ENCODE measurements at regions not wholly inside any gene's neighbourhood (a gene's known extent, or its start where the extent isn't known, plus 50 kb on each side); places are given as distances from the start of the nearest gene placed in this dataset.

DNA sequence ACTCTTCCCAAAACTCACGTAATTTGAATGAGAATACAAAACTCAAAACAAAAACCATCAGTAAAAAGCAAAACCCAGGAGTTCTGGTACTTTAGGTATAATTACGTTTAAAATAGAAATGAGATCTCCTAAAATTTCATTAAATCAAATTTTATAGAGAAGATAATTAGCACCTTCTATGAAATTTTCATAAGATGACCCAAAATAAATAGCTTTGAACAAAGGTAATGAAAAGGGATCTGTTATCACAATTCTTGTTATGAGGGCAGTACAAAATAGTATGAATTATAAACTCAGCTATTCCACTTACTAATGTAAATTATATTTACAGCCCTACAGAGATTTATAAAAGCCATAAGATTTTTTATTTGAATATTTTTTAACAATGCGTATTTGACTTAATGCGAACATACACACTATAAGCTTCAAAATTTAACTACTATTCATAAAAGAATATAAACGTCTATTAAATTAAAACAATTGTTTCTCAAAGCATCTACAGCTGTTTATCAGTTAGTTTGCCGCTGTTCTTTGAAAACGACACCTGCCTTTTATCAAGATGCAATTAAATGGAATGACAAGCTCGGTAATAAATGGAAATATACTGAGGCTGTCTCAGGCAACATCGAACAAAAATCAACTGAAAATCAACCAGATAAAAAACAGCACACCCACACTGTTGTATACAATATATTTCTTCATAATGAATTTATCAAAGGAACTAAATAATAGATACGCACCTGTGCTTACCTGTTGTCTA, 63.8 kb downstream of the KCNRG start:
- TF ChIP-seq, protein P1, sequence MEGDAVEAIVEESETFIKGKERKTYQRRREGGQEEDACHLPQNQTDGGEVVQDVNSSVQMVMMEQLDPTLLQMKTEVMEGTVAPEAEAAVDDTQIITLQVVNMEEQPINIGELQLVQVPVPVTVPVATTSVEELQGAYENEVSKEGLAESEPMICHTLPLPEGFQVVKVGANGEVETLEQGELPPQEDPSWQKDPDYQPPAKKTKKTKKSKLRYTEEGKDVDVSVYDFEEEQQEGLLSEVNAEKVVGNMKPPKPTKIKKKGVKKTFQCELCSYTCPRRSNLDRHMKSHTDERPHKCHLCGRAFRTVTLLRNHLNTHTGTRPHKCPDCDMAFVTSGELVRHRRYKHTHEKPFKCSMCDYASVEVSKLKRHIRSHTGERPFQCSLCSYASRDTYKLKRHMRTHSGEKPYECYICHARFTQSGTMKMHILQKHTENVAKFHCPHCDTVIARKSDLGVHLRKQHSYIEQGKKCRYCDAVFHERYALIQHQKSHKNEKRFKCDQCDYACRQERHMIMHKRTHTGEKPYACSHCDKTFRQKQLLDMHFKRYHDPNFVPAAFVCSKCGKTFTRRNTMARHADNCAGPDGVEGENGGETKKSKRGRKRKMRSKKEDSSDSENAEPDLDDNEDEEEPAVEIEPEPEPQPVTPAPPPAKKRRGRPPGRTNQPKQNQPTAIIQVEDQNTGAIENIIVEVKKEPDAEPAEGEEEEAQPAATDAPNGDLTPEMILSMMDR (IDR thresholded peaks at IDR 0.05; ENCODE audit: low read depth, low read length): no peak
- peak in 1 of 2 donors; percentile 35 for DNase-seq (ENCODE audit: low read depth in 2 of 2)
- peak overlapping the region; percentile 1 to 94 for H3K4me3 ChIP-seq (replicated peaks in 1 of 2; ENCODE audit: low read depth in 2 of 2, low read length in 2 of 2)

DNA sequence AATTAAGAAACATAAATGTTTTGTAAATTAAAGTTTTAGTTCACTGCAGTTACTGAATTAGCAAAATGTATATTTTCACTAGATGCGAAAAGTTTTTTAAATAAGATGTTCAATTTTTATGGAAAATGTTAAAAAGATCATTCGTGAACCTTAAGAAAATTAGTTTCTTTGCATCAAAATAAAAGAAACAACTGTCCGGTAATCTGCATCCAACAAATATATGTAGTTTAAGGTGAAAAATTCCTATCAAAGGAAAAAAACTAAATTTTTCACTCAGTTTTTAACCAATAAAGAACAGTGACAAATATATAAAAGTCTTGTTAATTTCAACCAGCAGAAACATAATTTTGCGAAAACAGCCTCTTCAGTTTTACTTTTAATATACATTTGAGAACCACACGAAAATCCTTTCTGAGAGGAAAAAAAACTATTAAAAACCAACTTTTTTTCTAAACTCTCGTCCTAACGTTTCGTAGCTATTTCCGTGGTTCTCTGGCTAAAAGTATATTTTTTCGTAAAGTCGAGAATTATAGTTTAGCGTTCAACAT, 64.5 kb downstream of the KCNRG start:
- peak overlapping the region; percentile 93 to 94 for H3K4me3 ChIP-seq (replicated peaks in 1 of 2; ENCODE audit: low read depth in 2 of 2, low read length in 2 of 2)
- TF ChIP-seq, protein P1 (IDR thresholded peaks at IDR 0.05; ENCODE audit: low read depth, low read length): no peak
- DNase-seq (ENCODE audit: low read depth in 2 of 2): no peak

DNA sequence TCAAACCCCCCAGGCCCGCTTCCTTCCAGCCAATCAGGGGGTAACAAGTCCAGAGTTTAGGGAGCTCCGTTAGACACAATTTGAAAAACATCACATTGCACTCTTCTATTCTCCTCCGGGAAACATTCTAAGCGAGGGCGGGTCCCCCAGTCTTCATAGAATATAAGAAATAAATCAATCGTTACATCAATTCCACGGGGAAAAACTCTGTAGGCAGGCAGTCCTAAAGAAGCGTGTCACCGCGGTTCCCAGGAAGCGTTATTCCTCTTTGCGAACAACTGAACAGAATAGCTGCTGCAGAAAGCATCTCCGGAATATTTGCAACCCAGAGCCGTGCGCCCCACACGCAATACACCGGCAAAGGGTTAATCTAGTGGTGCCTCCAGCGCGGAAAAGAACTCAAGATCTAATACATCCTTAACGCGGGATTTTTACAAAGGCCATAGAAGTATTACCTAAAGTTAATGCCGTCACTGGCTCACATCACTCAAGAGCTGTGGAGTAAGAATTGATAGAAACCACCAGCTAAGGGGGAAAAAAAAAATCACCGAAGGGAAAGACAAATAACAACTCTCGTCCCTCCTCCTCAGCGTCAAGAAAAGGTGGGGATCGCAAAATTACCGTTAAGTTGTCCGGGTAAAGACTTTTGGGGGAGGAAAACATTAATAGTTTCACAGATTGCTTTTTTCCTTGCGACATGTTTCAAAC, 65.1 kb downstream of the KCNRG start:
- peak overlapping the region; percentile 93 to 94 for H3K4me3 ChIP-seq (replicated peaks in 1 of 2; ENCODE audit: low read depth in 2 of 2, low read length in 2 of 2)
- DNase-seq (ENCODE audit: low read depth in 2 of 2): peak; percentile 48 to 64
- TF ChIP-seq, protein P1 (IDR thresholded peaks at IDR 0.05; ENCODE audit: low read depth, low read length): no peak

DNA sequence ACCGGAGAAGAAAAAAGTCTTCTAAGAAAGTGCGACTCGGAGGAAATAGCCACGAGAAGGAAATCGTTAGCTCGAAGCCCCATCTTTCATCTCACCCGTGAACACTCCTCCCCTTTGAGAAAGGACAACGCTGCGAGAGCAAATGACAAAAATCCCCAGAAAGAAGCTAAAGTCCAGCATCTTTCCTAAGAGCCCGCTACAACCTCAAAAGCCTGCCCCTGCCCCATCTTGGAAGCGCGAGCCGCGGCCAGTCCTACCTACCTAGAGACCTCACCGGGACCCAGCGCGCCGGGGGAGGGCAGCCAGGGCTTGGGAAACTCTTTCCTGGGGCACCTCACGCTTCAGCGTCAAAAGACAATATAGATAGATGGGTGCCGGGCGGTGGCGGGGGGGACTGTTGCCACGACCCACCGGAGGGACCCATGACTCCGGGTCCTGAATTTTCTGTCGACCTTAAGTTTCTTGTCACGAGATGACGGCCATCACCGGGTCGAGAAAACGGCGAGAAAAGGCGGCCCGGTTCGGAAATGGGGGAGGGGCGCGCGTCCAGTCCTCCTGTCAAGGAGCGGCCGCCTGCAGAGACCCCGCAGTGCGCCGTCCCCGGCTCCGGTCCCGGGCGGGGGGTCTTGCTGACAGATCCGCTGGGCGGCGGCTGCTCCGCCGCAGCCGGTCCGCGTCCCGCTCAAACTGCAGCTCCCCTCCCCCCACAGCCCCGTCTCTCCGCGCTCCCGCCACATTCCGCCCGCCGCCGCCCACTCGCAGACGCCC, 65.9 kb downstream of the KCNRG start:
- peak; percentile 38 to 52 for DNase-seq (ENCODE audit: low read depth in 2 of 2)
- H3K4me3 ChIP-seq (replicated peaks in 1 of 2; ENCODE audit: low read depth in 2 of 2, low read length in 2 of 2): peak overlapping the region; percentile 93 to 94
- TF ChIP-seq, protein P1 (IDR thresholded peaks at IDR 0.05; ENCODE audit: low read depth, low read length): no peak

DNA sequence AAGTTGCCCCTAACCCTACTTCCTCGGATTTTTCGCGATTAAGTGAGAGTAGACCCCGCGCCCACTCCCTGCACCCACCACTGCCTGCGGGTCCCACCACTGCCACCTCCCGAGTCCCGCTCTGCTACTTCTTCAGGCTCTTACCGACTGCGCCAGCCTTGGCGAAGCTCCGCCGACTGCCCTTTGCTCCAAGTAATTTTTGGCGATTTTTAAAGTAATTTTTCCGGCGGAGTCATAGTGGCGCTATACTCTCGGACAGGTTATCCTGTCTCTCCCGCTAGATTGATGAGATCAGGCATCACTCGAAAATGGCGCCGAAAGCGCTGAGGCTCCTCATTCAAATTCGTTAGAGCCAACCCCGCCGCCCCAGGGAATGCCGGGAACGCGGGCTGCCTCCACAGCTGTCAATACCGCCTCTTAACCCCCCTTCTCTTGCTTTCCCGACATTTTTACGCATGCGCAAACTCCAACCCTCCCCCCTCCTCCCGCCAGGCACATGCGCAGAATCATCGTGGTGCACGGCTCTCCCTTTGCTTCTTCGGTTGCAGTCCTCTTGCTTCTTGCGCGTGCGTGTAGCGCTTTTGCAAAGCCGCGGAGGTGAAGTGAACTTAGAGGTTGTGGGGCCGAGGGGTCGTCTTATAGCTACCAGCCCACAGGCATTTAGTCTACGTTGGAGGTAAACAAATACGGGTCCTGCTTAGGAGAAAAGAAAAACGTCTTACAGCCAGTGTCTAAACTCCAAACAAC, 66.6 kb downstream of the KCNRG start:
- DNase-seq (ENCODE audit: low read depth in 2 of 2): peak; percentile 99
- TF ChIP-seq, protein P1 (IDR thresholded peaks at IDR 0.05; ENCODE audit: low read depth, low read length): peak; percentile 32
- H3K4me3 ChIP-seq (replicated peaks in 1 of 2; ENCODE audit: low read depth in 2 of 2, low read length in 2 of 2): peak overlapping the region; percentile 93 to 94
